Hepatocyte (in vitro differentiated cells): ENCODE measurements at regions not wholly inside any gene's neighbourhood (a gene's known extent, or its start where the extent isn't known, plus 50 kb on each side); places are given as distances from the start of the nearest gene placed in this dataset.

Experiments used
- CTCF ChIP-seq: fragments of 200-600 bp; sonication (generic); IDR thresholded peaks from 2 replicates; pipeline ENCODE4 v1.5.1; 2016; ENCODE audit warnings: antibody characterized with exemption, mild to moderate bottlenecking; ENCODE audit not compliant: poor library complexity
- EZH2 ChIP-seq: fragments of 200-600 bp; sonication (generic); IDR thresholded peaks from 2 replicates; pipeline ENCODE4 v1.6.1; 2016; ENCODE audit warnings: antibody characterized with exemption, mild to moderate bottlenecking, borderline replicate concordance
- EZH2phosphoT487 ChIP-seq: fragments of 200-600 bp; sonication (generic); IDR thresholded peaks from one replicate; pipeline ENCODE4 v1.6.1; 2018; ENCODE audit warnings: antibody characterized with exemption, mild to moderate bottlenecking, low read depth, moderate library complexity; ENCODE audit not compliant: unreplicated experiment, severe bottlenecking

GRCh38 chr11:92325416-92325815, 100.8 kb downstream of the FAT3 start:
- TF ChIP-seq CTCF (no peak), EZH2phosphoT487 (no peak), EZH2 (no peak)
